ENCODE measurements at regions not wholly inside any gene's neighbourhood (a gene's known extent, or its start where the extent isn't known, plus 50 kb on each side); places are given as distances from the start of the nearest gene placed in this dataset.

- no peak overlapping the region for H3K4me3 ChIP-seq (ENCODE audit: low read depth, low read length)
- TF ChIP-seq, protein P1, sequence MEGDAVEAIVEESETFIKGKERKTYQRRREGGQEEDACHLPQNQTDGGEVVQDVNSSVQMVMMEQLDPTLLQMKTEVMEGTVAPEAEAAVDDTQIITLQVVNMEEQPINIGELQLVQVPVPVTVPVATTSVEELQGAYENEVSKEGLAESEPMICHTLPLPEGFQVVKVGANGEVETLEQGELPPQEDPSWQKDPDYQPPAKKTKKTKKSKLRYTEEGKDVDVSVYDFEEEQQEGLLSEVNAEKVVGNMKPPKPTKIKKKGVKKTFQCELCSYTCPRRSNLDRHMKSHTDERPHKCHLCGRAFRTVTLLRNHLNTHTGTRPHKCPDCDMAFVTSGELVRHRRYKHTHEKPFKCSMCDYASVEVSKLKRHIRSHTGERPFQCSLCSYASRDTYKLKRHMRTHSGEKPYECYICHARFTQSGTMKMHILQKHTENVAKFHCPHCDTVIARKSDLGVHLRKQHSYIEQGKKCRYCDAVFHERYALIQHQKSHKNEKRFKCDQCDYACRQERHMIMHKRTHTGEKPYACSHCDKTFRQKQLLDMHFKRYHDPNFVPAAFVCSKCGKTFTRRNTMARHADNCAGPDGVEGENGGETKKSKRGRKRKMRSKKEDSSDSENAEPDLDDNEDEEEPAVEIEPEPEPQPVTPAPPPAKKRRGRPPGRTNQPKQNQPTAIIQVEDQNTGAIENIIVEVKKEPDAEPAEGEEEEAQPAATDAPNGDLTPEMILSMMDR (IDR thresholded peaks at IDR 0.05; ENCODE audit: low read depth, low read length) = no peak
Measured at GRCh38 chr2:18247282-18248110, 313.0 kb downstream of the RDH14 start.

GRCh38 chr2:18245375-18245774 lies 315.1 kb downstream of the RDH14 start:
- TF ChIP-seq, protein P1 (IDR thresholded peaks at IDR 0.05; ENCODE audit: low read depth, low read length) = no peak

DNA sequence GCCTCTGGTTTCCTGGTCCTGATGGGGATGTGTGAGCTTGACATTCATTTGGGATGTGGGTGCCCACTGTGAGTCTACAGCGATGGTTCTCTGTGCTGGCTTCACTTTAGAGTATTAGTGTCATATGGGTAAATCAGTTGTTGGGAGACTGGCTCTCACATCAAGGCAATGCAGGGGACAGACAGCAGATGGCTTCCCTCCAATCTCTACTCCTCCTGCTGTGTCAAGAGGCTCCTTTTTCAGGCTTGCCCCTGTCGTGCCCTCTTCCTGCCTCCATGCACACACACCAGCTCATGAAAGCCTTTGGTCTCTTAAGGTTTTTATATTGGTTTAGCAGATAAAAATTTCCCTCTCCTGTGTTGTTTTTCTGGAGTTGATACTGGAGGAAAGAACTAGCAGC lies 315.6 kb downstream of the RDH14 start:
- TF ChIP-seq, protein P1 (IDR thresholded peaks at IDR 0.05; ENCODE audit: low read depth, low read length) = no peak
- no peak overlapping the region for H3K4me3 ChIP-seq (ENCODE audit: low read depth, low read length)

More at GRCh38 chr2:18245375-18245774, 315.1 kb downstream of the RDH14 start:
- H3K4me3 ChIP-seq (ENCODE audit: low read depth, low read length) = no peak overlapping the region

- TF ChIP-seq, protein P1 (IDR thresholded peaks at IDR 0.05; ENCODE audit: low read depth, low read length) = no peak
Measured at GRCh38 chr2:18243816-18244215, 316.6 kb downstream of the RDH14 start.

DNA sequence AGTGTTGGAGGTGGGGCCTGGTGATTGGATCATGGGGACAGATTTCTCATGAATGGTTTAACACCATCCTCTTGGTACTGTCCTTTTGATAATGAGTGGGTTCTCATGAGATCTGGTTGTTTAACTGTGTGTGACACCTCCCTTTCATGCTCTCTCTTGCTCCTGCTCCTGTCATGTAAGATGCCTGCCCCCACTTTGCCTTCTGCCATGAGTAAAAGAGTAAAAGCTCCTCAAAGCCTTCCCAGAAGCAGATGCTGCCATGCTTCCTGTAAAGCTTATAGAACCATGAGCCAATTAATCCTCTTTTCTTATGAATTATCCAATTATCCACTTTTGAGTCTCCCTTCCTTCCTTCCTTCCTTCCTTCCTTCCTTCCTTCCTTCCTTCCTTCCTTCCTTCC lies 317.7 kb downstream of the RDH14 start:
- H3K4me3 ChIP-seq (ENCODE audit: low read depth, low read length) = no peak overlapping the region
- TF ChIP-seq, protein P1 (IDR thresholded peaks at IDR 0.05; ENCODE audit: low read depth, low read length) = no peak

More at GRCh38 chr2:18243816-18244215, 316.6 kb downstream of the RDH14 start:
- H3K4me3 ChIP-seq (ENCODE audit: low read depth, low read length) = no peak overlapping the region

DNA sequence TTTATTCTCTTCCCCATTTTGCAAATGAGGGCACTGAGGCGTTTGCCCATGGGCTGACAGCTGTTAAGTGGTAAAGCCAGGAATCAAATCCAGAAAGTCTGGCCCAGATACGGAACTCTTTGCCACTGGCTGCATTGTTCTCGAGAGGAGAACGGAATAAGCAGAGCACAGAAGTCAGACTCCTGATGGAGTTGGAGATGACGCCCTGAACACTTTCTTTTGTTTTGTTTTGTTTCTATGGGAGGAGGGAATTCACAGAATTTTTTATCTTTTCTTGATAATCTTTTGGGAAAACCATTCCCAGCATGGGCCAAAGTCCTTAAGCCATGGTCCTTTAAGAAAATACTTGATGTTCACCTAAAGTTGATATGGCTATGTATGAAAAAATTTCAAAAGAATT lies 322.2 kb downstream of the RDH14 start:
- TF ChIP-seq, protein P1 (IDR thresholded peaks at IDR 0.05; ENCODE audit: low read depth, low read length) = no peak
- H3K4me3 ChIP-seq (ENCODE audit: low read depth, low read length) = no peak overlapping the region

- TF ChIP-seq, protein P1 (IDR thresholded peaks at IDR 0.05; ENCODE audit: low read depth, low read length) = no peak
- H3K4me3 ChIP-seq (ENCODE audit: low read depth, low read length) = no peak overlapping the region
Measured at GRCh38 chr2:18237298-18237697, 323.2 kb downstream of the RDH14 start.
